AG09309 (cell line): ENCODE measurements at regions not wholly inside any gene's neighbourhood (a gene's known extent, or its start where the extent isn't known, plus 50 kb on each side); places are given as distances from the start of the nearest gene placed in this dataset.

ENCODE experiments used
- DNase-seq: peaks from one replicate; pipeline ENCODE4 v3.0.0-alpha.2; 2010; ENCODE audit warnings: low read depth
- H3K4me3 ChIP-seq: 2 replicates; pipeline ENCODE4 v1.5.1; 2011; ENCODE audit warnings: mild to moderate bottlenecking, low read depth, low read length, moderate library complexity; ENCODE audit not compliant: control insufficient read depth
- CTCF ChIP-seq: IDR thresholded peaks from 2 replicates; pipeline ENCODE4 v1.5.1; 2011; ENCODE audit warnings: mild to moderate bottlenecking, low read depth, low read length, inconsistent platforms; ENCODE audit not compliant: insufficient read depth, control insufficient read depth; ENCODE audit errors: missing control alignments

DNA sequence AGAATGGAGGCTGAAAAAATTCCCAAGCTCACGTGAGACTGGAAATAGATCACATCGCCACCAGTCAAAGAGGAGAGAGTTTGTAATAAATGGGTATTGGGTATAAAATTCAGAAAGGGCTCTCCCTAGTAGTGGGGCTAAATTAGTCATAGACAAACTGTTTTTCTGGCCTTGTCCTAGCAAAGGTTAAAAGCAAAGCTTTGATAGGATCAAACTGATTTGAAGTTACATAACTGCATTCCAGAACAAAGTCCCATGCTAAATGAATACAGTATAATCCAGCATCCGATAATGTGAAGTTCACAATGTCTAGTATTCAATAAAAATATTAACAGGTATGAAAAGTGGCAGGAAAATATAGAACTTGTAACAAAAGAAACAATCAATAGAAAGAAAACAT, 149.8 kb upstream of the ATXN1 start:
- H3K4me3 ChIP-seq = no peak overlapping the region

DNA sequence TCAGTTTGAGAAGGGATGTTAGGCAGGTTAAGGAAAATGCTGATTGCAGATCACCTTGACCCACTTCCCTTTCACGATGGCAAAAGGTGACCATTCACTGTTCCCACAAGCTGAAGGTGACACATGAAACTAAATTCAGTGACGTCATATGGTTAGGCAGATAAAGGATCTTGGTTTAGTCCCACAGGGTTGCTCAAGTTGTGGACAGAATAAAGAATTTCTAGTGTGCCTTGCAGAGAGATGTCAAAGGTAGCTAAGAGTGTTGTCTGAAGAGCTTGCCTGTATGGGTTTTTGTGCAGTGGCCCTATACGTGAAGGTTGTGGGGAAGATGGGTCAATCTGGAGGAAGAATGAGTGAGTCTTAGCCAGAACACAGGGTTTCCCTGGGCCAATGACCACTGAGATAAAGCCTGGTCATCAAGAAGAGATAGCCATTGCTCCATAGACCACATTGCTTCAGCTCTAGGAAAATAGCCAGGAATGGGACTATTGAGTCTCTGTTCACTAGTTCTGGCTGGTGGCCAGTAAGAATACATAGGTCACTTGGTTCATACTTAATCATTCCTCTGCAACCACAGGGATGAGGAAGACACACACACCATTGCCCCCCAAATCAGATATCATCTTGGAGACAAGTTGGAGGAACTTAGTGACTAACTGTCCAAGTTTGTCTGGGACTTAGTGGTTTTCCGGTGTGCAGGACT, 148.5 kb upstream of the ATXN1 start:
- peak; percentile 84 for DNase-seq
- no peak for TF ChIP-seq CTCF
- no peak overlapping the region for H3K4me3 ChIP-seq

More for the DNA sequence above, 149.8 kb upstream of the ATXN1 start:
- TF ChIP-seq CTCF = no peak
- no peak for DNase-seq

DNA sequence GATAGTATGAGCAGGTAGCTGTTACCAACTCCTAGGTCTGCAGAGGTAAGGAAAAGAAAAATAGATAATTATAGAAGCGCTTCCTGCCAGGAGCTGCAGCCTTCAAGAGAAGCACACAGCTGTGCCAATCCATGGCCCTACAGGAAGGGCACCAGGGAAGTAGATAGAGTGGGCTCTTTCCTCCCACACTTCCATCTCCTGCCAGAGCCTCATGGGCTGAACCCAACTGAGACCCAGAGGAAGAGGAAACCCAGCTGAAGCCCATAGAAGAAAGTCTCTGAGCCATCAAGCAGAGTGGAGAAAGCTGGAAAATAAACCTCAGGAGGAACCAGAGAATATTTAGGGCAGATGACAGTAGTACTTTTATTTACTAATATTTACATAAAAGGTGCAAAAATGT, 146.7 kb upstream of the ATXN1 start:
- no peak overlapping the region for H3K4me3 ChIP-seq
- TF ChIP-seq CTCF = no peak
- no peak for DNase-seq

GRCh38 chr6:16904957-16905356, 143.7 kb upstream of the ATXN1 start:
- DNase-seq = no peak
- TF ChIP-seq CTCF = no peak

DNA sequence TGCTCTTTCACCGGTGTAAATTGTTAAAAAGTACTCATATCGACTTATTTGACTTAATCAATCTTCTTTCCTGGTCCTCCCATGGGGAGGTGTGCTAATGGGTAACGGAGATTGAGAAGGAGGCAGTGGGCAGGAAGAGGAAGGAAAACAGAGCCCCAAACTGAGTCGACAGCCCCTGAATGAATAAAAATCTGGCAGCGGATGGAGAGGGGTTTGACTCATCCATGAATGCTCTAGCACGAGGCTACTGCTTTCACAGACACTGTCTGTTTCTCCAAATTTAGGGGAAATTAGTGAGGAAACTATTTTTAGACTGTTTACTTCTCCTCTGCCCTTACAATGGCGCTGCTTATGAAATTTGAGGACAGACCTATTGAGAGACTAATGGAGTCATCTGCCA, 142.2 kb upstream of the ATXN1 start:
- no peak for TF ChIP-seq CTCF
- DNase-seq = no peak
- H3K4me3 ChIP-seq = no peak overlapping the region

More at GRCh38 chr6:16904957-16905356, 143.7 kb upstream of the ATXN1 start:
- H3K4me3 ChIP-seq = no peak overlapping the region

DNA sequence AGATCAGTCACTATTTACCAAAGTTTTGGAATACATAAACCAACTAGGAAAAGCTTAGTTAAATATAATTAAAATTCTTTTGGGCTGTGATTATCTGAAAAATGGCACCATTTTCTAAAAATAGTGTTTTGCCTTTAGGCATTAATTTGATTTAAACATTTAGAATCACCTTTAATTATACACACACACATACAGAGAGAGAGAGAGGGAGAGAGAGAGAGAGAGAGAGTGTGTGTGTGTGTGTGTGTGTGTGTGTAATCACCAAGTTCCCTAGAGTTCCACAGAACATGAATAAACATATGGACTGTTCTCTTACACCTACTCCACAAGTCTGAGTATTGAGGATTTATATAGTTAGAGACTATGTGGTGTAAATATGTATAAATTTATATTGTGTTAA, 141.2 kb upstream of the ATXN1 start:
- H3K4me3 ChIP-seq = no peak overlapping the region
- no peak for TF ChIP-seq CTCF
- DNase-seq = no peak
